Thoracic aorta (tissue), 2 donors: ENCODE measurements at regions not wholly inside any gene's neighbourhood (a gene's known extent, or its start where the extent isn't known, plus 50 kb on each side); places are given as distances from the start of the nearest gene placed in this dataset.

ENCODE experiments used
- ATAC-seq: fragments of 150-250 bp; one replicate; pipeline ENCODE4 v1.8.0; 2017; ENCODE audit warnings: low read depth; ENCODE audit not compliant: insufficient number of reproducible peaks, low FRiP score
- DNase-seq: peaks from one replicate; pipeline ENCODE4 v3.0.0-alpha.2; 2020; ENCODE audit warnings: low spot score
- H3K27ac ChIP-seq, 2 donors: fragments of 200-600 bp; sonication (generic); 1 replicate in 1 of 2; 2 replicates in 1 of 2; pipeline ENCODE4 v1.5.1; 2016; ENCODE audit warnings: mild to moderate bottlenecking in 2 of 2, moderate library complexity in 2 of 2
- H3K27me3 ChIP-seq: fragments of 200-600 bp; sonication (generic); replicated peaks from 2 replicates; pipeline ENCODE4 v1.6.0; 2016; ENCODE audit warnings: mild to moderate bottlenecking; ENCODE audit not compliant: insufficient read depth
- H3K36me3 ChIP-seq: fragments of 200-600 bp; sonication (generic); one replicate; pipeline ENCODE4 v1.5.1; 2016
- H3K4me1 ChIP-seq, 2 donors: fragments of 200-600 bp; sonication (generic); 1 replicate in 1 of 2; 2 replicates in 1 of 2; pipeline versions ENCODE4 v1.5.1 to v1.6.0; 2016; ENCODE audit warnings: low read depth in 2 of 2, mild to moderate bottlenecking in 1 of 2; ENCODE audit not compliant: control insufficient read depth in 1 of 2
- H3K4me3 ChIP-seq: fragments of 200-600 bp; sonication (generic); 2 replicates; pipeline ENCODE4 v1.5.1; 2016; ENCODE audit warnings: mild to moderate bottlenecking
- H3K9me3 ChIP-seq: fragments of 200-600 bp; sonication (generic); 2 replicates; pipeline ENCODE4 v1.5.1; 2016
- TF ChIP-seq, protein P1 (sequence below): fragments of 200-600 bp; sonication (generic); IDR thresholded peaks from one replicate; pipeline ENCODE4 v1.5.1; 2019; ENCODE audit warnings: antibody characterized with exemption

- no peak overlapping the region for H3K4me3 ChIP-seq
- H3K27ac ChIP-seq: no peak overlapping the region
- DNase-seq (no peak), ATAC-seq (no peak)
- no peaks in the 10 kb centered on the region for H3K4me1 ChIP-seq
- H3K36me3 ChIP-seq: no peaks in the 10 kb centered on the region
- TF ChIP-seq, protein P1, sequence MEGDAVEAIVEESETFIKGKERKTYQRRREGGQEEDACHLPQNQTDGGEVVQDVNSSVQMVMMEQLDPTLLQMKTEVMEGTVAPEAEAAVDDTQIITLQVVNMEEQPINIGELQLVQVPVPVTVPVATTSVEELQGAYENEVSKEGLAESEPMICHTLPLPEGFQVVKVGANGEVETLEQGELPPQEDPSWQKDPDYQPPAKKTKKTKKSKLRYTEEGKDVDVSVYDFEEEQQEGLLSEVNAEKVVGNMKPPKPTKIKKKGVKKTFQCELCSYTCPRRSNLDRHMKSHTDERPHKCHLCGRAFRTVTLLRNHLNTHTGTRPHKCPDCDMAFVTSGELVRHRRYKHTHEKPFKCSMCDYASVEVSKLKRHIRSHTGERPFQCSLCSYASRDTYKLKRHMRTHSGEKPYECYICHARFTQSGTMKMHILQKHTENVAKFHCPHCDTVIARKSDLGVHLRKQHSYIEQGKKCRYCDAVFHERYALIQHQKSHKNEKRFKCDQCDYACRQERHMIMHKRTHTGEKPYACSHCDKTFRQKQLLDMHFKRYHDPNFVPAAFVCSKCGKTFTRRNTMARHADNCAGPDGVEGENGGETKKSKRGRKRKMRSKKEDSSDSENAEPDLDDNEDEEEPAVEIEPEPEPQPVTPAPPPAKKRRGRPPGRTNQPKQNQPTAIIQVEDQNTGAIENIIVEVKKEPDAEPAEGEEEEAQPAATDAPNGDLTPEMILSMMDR: no peak
- H3K27me3 ChIP-seq: no peaks in the 10 kb centered on the region
- H3K9me3 ChIP-seq: no peaks in the 10 kb centered on the region
These were observed 123.7 kb upstream of the EXOC2 start for GRCh38 chr6:816510-817084.

DNA sequence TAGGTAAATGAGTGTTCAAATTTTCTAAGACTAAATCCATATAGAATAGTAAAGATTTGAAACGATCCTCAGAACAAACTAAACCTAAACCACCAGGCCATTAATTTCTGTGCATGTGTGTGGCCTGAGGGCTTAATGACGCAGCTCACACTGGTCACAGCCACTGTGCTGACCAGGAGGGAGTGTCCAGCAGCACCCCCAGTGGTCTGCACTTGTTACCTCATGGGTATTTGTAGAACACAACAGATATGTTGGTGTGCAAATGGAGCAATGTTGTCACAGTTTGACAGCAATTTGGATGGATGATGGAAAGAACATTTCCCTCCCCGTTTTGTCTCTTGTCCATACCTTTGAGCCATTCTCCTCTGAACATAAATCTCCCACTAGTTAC lies 122.4 kb upstream of the EXOC2 start:
- ATAC-seq (no peak), DNase-seq (no peak)
- no peaks in the 10 kb centered on the region for H3K4me1 ChIP-seq
- no peaks in the 10 kb centered on the region for H3K9me3 ChIP-seq
- H3K36me3 ChIP-seq: no peaks in the 10 kb centered on the region
- no peak overlapping the region for H3K27ac ChIP-seq
- H3K27me3 ChIP-seq: no peaks in the 10 kb centered on the region
- no peak overlapping the region for H3K4me3 ChIP-seq
- TF ChIP-seq, protein P1: no peak

GRCh38 chr6:814378-815347 lies 121.7 kb upstream of the EXOC2 start:
- H3K27ac ChIP-seq: no peak overlapping the region
- no peaks in the 10 kb centered on the region for H3K27me3 ChIP-seq
- ATAC-seq (no peak), DNase-seq (no peak)
- H3K4me3 ChIP-seq: no peak overlapping the region
- TF ChIP-seq, protein P1: no peak
- no peaks in the 10 kb centered on the region for H3K9me3 ChIP-seq
- H3K36me3 ChIP-seq: no peaks in the 10 kb centered on the region
- no peaks in the 10 kb centered on the region for H3K4me1 ChIP-seq

GRCh38 chr6:811831-812230 lies 118.9 kb upstream of the EXOC2 start:
- Histone ChIP-seq H3K4me1 (no peaks in the 10 kb centered on the region), H3K4me3 (no peak overlapping the region), H3K36me3 (no peaks in the 10 kb centered on the region), H3K27me3 (no peaks in the 10 kb centered on the region), H3K9me3 (no peaks in the 10 kb centered on the region), H3K27ac (no peak overlapping the region)
- TF ChIP-seq, protein P1: no peak
- DNase-seq (no peak), ATAC-seq (no peak)

DNA sequence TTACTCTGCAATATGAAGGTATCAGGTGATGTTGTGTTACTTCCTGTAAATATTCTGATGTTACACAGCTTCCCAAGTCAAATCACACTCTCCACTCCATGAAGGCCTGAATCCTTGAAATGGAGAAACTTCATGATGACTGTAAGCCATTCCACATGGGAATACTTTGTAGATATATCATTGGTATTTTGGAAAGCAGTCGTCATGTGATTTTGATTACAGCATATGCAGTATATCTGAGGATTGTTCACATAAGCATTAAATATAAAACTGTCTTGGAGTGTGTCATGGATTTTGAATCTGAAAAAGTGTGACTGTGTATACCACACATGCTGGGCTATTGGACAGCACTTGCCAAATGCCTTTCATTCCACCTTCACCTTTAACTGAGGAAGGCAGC lies 118.3 kb upstream of the EXOC2 start:
- Histone ChIP-seq H3K4me3 (no peak overlapping the region), H3K36me3 (no peaks in the 10 kb centered on the region), H3K27me3 (no peaks in the 10 kb centered on the region), H3K4me1 (no peaks in the 10 kb centered on the region), H3K27ac (no peak overlapping the region), H3K9me3 (no peaks in the 10 kb centered on the region)
- DNase-seq (no peak), ATAC-seq (no peak)
- TF ChIP-seq, protein P1: no peak
